Caco-2 (cell line): ENCODE measurements at regions not wholly inside any gene's neighbourhood (a gene's known extent, or its start where the extent isn't known, plus 50 kb on each side); places are given as distances from the start of the nearest gene placed in this dataset.

Source experiments
- BruUV-seq: library from RNA; stranded (reverse); fragments of 400-500 nt; replicated peaks from 2 replicates; lab custom pipeline; 2021; lab: Mats Ljungman, UMichigan
- CTCF ChIA-PET: fragments of 300-600 bp; sonication (Branson Sonifier 250); formaldehyde crosslinking; loops from one replicate; lab custom pipeline; 2022; ENCODE audit warnings: antibody characterized with exemption; lab: Charles Lee
- POLR2A ChIA-PET: fragments of 300-600 bp; sonication (Branson Sonifier 250); formaldehyde crosslinking; loops from one replicate; lab custom pipeline; 2022; ENCODE audit warnings: antibody characterized with exemption; lab: Charles Lee
- DNase-seq, 2 experiments: peaks; one replicate each; pipeline versions ENCODE4 v3.0.0 to v3.0.0-alpha.2; 2020 to 2022
- H3K27me3 ChIP-seq: replicated peaks from 2 replicates; pipeline ENCODE4 v1.6.0; 2011; ENCODE audit warnings: low read length; ENCODE audit not compliant: control insufficient read depth, insufficient read depth
- H3K36me3 ChIP-seq: 2 replicates; pipeline ENCODE4 v1.5.1; 2011; ENCODE audit warnings: low read length; ENCODE audit not compliant: control insufficient read depth, insufficient read depth
- H3K4me1 ChIP-seq: fragments of 250-450 bp; sonication (Bioruptor Pico); 2 replicates; pipeline ENCODE4 v1.5.1; 2020; ENCODE audit warnings: mild to moderate bottlenecking
- H3K4me3 ChIP-seq: 2 replicates; pipeline ENCODE4 v1.5.1; 2011; ENCODE audit warnings: low read depth, mild to moderate bottlenecking, control low read depth, low read length
- H3K9me3 ChIP-seq: fragments of 250-450 bp; sonication (Bioruptor Pico); 2 replicates; pipeline ENCODE4 v1.5.1; 2020; ENCODE audit warnings: mild to moderate bottlenecking, moderate library complexity
- H3K27ac Mint-ChIP-seq: one replicate; pipeline ENCODE4 v1.8.0; 2022; ENCODE audit warnings: mixed read lengths; ENCODE audit not compliant: unreplicated experiment
- H3K27me3 Mint-ChIP-seq: one replicate; pipeline ENCODE4 v1.8.0; 2022; ENCODE audit warnings: mixed read lengths; ENCODE audit not compliant: insufficient read depth, unreplicated experiment
- H3K36me3 Mint-ChIP-seq: one replicate; pipeline ENCODE4 v1.8.0; 2022; ENCODE audit warnings: mild to moderate bottlenecking, mixed read lengths; ENCODE audit not compliant: insufficient read depth, unreplicated experiment
- H3K4me1 Mint-ChIP-seq: one replicate; pipeline ENCODE4 v1.8.0; 2022; ENCODE audit warnings: low read depth, mixed read lengths; ENCODE audit not compliant: unreplicated experiment
- H3K4me3 Mint-ChIP-seq: one replicate; pipeline ENCODE4 v1.8.0; 2022; ENCODE audit warnings: mild to moderate bottlenecking, moderate library complexity, mixed read lengths; ENCODE audit not compliant: unreplicated experiment
- H3K9me3 Mint-ChIP-seq: one replicate; pipeline ENCODE4 v1.8.0; 2022; ENCODE audit warnings: mixed read lengths; ENCODE audit not compliant: unreplicated experiment
- intact Hi-C: fragments of 100-400 bp; cut with micrococcal nuclease; formaldehyde crosslinking; loops from one replicate; pipeline ENCODE4 v1.10.0; 2022; ENCODE audit not compliant: unreplicated experiment
- TF ChIP-seq, protein P1 (sequence below), 2 experiments: fragments of 200-600 bp in 1 of 2; IDR thresholded peaks; 1 replicate in 1 of 2; 2 replicates in 1 of 2; pipeline versions ENCODE4 v1.5.1 to v1.8.0; 2011 to 2022; ENCODE audit warnings: antibody characterized with exemption in 1 of 2, control low read depth in 1 of 2, inconsistent platforms in 1 of 2, low read depth in 1 of 2, low read length in 1 of 2, mild to moderate bottlenecking in 1 of 2, moderate library complexity in 1 of 2; ENCODE audit not compliant: insufficient read depth in 1 of 2, severe bottlenecking in 1 of 2, unreplicated experiment in 1 of 2

DNA sequence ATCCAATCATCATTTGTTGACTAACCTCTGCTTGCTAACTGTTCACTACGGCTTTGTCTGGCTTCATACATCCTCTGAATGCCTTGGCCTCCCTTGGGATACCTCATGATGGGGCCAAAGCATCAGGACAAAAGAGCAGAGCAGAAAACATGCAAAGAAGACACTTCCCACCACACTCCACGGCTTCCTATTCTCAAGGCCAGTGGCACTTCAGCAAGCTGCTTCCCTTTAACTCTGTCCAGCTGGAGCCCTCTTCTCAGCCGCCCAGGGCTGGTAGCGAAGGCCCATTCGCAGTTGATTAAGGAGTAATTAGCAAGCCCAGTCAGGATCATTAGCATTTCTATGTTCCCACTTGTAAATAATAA lies 224.3 kb upstream of the FGGY start:
- Histone ChIP-seq H3K4me3 (no peak overlapping the region), H3K27me3 (no peaks in the 10 kb centered on the region), H3K9me3 (no peaks in the 10 kb centered on the region), H3K36me3 (no peaks in the 10 kb centered on the region), H3K4me1 (no peaks in the 10 kb centered on the region)
- Mint-ChIP-seq H3K36me3 (no peaks in the 10 kb centered on the region), H3K9me3 (no peaks in the 10 kb centered on the region), H3K27ac (no peak overlapping the region), H3K4me3 (no peak overlapping the region), H3K4me1 (peaks cover 7% of the 10 kb centered on the region), H3K27me3 (no peaks in the 10 kb centered on the region)
- BruUV-seq = no TSS peak
- DNase-seq = no peak
- POLR2A ChIA-PET = no interaction called here
- TF ChIP-seq, protein P1, sequence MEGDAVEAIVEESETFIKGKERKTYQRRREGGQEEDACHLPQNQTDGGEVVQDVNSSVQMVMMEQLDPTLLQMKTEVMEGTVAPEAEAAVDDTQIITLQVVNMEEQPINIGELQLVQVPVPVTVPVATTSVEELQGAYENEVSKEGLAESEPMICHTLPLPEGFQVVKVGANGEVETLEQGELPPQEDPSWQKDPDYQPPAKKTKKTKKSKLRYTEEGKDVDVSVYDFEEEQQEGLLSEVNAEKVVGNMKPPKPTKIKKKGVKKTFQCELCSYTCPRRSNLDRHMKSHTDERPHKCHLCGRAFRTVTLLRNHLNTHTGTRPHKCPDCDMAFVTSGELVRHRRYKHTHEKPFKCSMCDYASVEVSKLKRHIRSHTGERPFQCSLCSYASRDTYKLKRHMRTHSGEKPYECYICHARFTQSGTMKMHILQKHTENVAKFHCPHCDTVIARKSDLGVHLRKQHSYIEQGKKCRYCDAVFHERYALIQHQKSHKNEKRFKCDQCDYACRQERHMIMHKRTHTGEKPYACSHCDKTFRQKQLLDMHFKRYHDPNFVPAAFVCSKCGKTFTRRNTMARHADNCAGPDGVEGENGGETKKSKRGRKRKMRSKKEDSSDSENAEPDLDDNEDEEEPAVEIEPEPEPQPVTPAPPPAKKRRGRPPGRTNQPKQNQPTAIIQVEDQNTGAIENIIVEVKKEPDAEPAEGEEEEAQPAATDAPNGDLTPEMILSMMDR (IDR thresholded peaks at IDR 0.05; ENCODE audit: insufficient read depth in 1 of 2, low read depth in 1 of 2, low read length in 1 of 2, severe bottlenecking in 1 of 2, unreplicated experiment in 1 of 2) = no peak
- intact Hi-C loops = no loop called here
- CTCF ChIA-PET = no interaction called here

DNA sequence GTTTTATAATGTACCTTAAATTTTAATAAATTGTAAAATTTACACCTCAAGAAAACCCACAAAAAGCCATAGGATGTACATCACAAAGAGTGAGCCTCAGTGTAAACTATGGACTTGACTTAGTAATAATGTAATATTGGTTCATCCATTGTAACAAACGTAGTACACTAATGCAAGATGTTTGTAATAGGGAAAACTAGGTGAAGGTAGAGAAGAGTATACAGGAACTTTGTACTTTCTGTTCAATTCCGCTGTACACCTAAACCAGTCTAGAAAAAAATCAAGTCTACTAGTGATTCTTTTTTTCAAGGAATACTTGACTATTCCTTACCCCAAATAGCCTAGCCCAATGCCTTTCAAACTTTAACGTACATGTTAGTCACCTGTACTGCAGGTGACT lies 222.3 kb upstream of the FGGY start:
- BruUV-seq = no TSS peak

DNA sequence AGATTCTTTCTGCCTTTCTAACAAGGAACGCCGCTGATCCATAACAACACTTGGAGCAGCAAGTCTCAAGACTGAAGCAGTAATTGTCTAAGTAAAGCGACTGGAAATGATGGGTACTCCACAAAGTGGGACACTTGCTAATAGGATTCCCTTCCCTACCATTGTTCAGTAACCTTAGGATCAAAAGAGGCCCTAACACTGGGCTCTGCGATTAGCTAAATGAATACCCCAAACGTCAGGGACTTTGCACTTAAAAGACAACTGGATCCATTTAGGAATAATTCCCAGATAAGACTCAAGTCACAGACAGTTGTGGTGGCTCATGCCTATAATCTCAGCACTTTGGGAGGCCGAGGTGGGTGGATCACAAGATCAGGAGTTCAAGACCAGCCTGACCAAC lies 221.9 kb upstream of the FGGY start:
- Mint-ChIP-seq H3K36me3 (no peaks in the 10 kb centered on the region), H3K27ac (no peak overlapping the region), H3K9me3 (no peaks in the 10 kb centered on the region), H3K27me3 (no peaks in the 10 kb centered on the region), H3K4me1 (peaks cover 17% of the 10 kb centered on the region), H3K4me3 (no peak overlapping the region)
- no peak for DNase-seq
- ChIA-PET POLR2A (no interaction called here), CTCF (no interaction called here)
- intact Hi-C loops = no loop called here
- no peaks in the 10 kb centered on the region for H3K4me1 ChIP-seq
- no peak overlapping the region for H3K4me3 ChIP-seq
- TF ChIP-seq, protein P1 (IDR thresholded peaks at IDR 0.05; ENCODE audit: insufficient read depth in 1 of 2, low read depth in 1 of 2, low read length in 1 of 2, severe bottlenecking in 1 of 2, unreplicated experiment in 1 of 2) = no peak
- no peaks in the 10 kb centered on the region for H3K27me3 ChIP-seq
- H3K9me3 ChIP-seq = no peaks in the 10 kb centered on the region
- H3K36me3 ChIP-seq = no peaks in the 10 kb centered on the region
- BruUV-seq = no TSS peak

More for the DNA sequence above, 222.3 kb upstream of the FGGY start:
- no peak overlapping the region for H3K4me3 ChIP-seq
- Mint-ChIP-seq H3K4me1 (peaks cover 17% of the 10 kb centered on the region), H3K27ac (no peak overlapping the region), H3K27me3 (no peaks in the 10 kb centered on the region), H3K4me3 (no peak overlapping the region), H3K9me3 (no peaks in the 10 kb centered on the region), H3K36me3 (no peaks in the 10 kb centered on the region)
- H3K36me3 ChIP-seq = no peaks in the 10 kb centered on the region
- CTCF ChIA-PET = no interaction called here
- POLR2A ChIA-PET = no interaction called here
- intact Hi-C loops = no loop called here
- H3K4me1 ChIP-seq = no peaks in the 10 kb centered on the region
- H3K9me3 ChIP-seq = no peaks in the 10 kb centered on the region
- no peaks in the 10 kb centered on the region for H3K27me3 ChIP-seq
- TF ChIP-seq, protein P1 (IDR thresholded peaks at IDR 0.05; ENCODE audit: insufficient read depth in 1 of 2, low read depth in 1 of 2, low read length in 1 of 2, severe bottlenecking in 1 of 2, unreplicated experiment in 1 of 2) = no peak
- DNase-seq = no peak
